ENCODE measurements at regions not wholly inside any gene's neighbourhood (a gene's known extent, or its start where the extent isn't known, plus 50 kb on each side); places are given as distances from the start of the nearest gene placed in this dataset.
"Not testable (repeated sequence)": the region's sequence is repeated elsewhere in the genome, so short reads cannot be mapped to it uniquely, and the experiment has no call there.

GRCh38 chr3:177249203-177249602 lies 51.9 kb upstream of the TBL1XR1 start:
- DNase-seq (ENCODE audit: low read depth): no peak

- no peak for DNase-seq (ENCODE audit: low read depth)
Measured at GRCh38 chr3:177250151-177250550, 52.9 kb upstream of the TBL1XR1 start.

DNA sequence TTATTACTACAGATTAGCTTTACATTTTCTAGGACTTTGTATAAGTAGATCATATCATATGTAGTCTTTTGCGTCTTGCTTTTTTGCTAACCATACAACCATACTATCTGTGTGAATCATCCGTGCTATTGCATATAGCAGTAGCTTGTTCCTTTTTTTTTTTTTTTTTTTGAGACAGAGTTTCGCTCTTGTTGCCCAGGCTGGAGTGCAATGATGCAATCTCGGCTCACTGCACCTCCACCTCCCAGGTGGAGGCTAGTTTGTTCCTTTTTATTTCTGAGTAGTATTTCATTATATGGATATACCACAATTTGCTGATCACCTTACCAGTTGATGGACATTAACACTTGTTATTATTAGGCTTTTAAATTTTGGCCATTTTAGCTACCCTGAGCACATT lies 54.5 kb upstream of the TBL1XR1 start:
- no peak for DNase-seq (ENCODE audit: low read depth)

GRCh38 chr3:177257006-177257405 lies 59.7 kb upstream of the TBL1XR1 start:
- DNase-seq (ENCODE audit: low read depth): no peak

DNA sequence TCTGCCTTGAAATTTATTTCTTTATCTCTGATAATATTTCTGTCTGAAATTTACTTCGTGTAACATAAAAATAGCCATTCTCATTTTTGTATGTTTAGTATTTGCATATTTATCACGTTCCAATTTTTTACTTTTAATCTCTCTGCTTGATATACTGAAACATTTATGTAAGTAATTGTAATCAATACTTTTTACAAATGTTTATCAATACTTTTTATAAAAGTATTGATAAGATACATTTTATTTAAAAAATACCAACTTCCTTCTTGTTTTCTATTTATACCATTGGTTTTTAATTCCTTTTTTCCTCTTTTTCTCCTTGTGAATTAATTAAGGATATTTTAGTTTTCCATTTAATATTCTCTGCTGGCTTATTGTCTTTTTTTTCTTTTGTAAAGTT lies 60.3 kb upstream of the TBL1XR1 start:
- DNase-seq (ENCODE audit: low read depth): no peak

GRCh38 chr3:177262396-177262795 lies 65.1 kb upstream of the TBL1XR1 start:
- DNase-seq (ENCODE audit: low read depth): no peak

DNA sequence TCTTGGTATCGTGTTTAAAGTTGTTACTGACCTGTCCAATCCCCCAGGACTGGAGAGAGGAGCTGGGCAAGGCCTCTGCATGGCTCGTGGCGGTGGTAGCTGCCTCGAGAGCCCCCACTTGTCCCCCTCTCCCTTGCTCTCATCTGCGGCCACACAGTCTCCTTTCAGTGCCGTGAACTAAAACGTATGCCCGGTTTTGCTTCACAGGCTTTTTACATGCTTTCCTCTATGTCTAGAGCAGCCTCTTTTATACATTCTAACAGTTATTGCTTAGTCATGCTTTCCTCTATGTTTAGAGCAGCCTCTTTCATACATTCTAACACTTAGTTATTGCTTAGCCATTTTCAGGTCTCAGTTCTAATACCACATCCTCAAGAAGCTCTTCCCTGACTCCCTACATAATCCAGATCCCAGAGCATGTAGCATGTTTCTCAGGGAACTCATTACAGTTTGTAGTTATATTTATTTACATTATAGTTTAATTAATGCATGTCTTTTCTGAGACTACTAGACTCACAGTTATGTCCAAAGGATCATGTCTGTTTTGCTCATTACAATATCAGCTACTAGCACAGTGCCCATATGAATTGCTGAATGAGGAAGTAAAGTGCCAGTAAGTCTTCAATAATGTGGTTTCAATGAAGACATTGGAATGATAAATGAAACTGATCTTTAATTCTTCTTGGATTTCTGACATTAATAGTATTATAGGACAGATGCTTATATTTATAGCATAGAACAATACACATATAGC lies 66.5 kb upstream of the TBL1XR1 start:
- no peak for DNase-seq (ENCODE audit: low read depth)

GRCh38 chr3:177271811-177272501 lies 74.7 kb upstream of the TBL1XR1 start:
- DNase-seq (ENCODE audit: low read depth): not testable (repeated sequence)

GRCh38 chr3:177278016-177278415 lies 80.7 kb upstream of the TBL1XR1 start:
- DNase-seq (ENCODE audit: low read depth): no peak

GRCh38 chr3:177279118-177279815 lies 82.0 kb upstream of the TBL1XR1 start:
- DNase-seq (ENCODE audit: low read depth): no peak

DNA sequence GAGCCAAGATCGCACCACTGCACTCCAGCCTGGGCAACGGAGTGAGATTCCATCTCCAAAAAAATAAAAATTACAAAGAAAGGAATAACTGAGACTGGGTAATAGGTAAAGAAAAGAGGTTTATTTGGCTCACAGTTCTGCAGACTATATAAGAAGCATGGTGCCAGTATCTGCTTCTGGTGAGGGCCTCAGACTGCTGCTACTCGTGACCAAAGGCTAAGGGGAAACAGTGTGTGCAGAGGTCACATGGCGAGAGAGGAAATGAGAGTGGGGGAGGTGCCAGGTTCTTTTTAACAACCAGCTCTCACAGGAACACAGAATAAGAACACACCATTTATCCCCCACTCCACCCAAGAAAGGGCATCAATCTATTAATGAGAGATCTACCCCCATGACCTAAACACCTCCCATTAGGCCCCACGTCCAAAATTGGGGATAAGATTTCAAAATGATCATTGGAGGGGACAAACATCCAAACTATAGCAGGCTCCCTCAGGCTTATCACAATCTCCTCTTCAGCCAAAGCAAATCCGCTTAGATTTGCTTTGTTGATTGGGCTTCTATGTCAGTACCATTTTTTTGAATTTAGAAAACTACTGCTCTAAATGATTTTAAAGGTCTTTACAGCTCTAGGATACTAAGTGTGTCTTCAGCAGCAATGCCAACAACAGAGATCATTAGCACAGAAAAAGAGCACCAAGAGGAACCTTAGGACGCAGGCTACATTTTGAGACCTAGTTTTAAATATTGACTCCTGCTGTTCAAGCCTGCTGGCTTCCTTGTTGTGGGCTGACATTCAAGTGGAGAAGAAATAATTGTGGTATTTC lies 84.2 kb upstream of the TBL1XR1 start:
- no peak for DNase-seq (ENCODE audit: low read depth)

GRCh38 chr3:177282119-177282655 lies 84.9 kb upstream of the TBL1XR1 start:
- no peak for DNase-seq (ENCODE audit: low read depth)

GRCh38 chr3:177283983-177284382 lies 86.7 kb upstream of the TBL1XR1 start:
- DNase-seq (ENCODE audit: low read depth): no peak

GRCh38 chr3:177284383-177284881 lies 87.2 kb upstream of the TBL1XR1 start:
- no peak for DNase-seq (ENCODE audit: low read depth)

DNA sequence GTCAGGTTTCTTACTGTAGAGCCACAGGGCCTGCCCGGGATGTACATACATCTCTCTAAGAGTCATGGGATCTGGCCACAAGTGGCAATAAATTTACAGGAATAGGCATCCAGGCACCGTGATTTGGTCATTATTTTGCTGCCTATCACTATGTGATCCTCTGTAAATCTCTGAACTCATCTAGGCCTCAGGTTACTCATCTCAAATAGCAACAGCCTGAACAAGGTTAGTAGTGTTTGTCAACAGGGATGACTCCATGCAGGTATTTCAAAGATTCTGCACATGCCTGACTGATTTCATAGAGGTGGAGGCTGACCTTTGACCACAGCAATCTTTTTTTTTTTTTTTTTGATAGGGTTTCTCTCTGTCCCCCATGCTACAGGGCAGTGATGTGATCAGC lies 88.8 kb upstream of the TBL1XR1 start:
- no peak for DNase-seq (ENCODE audit: low read depth)

DNA sequence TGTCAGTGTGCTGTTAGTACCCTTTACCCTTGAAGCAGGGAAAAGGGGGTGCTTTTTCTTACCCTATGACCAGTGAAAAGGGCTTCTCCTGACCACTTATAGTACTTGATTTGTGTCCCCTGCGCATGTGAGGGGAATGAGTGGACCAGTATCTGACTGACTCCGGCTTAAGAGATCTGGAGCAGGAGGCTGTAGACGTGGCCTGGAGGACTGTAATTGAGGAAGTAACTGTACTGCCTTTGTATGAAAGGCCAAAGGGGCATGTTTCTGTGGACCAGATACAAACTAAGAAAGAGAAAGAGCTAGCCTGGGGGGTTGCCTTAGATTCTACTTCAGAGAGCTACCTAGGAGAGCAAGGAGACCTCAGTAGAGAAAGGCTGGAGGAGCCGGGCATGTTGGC lies 89.9 kb upstream of the TBL1XR1 start:
- no peak for DNase-seq (ENCODE audit: low read depth)

GRCh38 chr3:177290633-177291032 lies 93.4 kb upstream of the TBL1XR1 start:
- DNase-seq (ENCODE audit: low read depth): no peak

DNA sequence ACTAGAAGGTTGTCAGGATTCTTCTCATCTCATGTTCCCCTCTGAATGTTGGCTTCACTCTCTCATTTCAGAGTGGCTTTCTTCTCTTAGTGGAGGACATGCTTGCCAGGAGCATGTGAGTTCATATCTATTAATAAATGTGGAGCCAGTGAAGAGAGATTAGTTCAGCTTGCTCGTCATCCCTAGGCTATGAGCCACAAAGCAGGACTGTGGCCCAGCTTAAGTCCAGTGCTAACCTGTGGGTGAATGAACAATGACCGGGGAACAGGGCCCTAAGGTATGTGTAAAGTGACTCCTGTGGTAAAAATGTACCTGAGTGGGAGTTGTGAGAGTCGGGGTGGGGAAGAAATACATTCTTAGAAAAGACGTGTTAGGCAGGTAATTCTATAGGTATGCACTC lies 96.9 kb upstream of the TBL1XR1 start:
- DNase-seq (ENCODE audit: low read depth): peak; percentile 31

- no peak for DNase-seq (ENCODE audit: low read depth)
Measured at GRCh38 chr3:177295116-177295515, 97.8 kb upstream of the TBL1XR1 start.

- DNase-seq (ENCODE audit: low read depth): no peak
Measured at GRCh38 chr3:177299250-177299649, 102.0 kb upstream of the TBL1XR1 start.

- DNase-seq (ENCODE audit: low read depth): no peak
Measured at GRCh38 chr3:177300039-177300833, 103.0 kb upstream of the TBL1XR1 start.

Measured in GM04503 (cell line).